ENCODE measurements at regions not wholly inside any gene's neighbourhood (a gene's known extent, or its start where the extent isn't known, plus 50 kb on each side); places are given as distances from the start of the nearest gene placed in this dataset.

DNA sequence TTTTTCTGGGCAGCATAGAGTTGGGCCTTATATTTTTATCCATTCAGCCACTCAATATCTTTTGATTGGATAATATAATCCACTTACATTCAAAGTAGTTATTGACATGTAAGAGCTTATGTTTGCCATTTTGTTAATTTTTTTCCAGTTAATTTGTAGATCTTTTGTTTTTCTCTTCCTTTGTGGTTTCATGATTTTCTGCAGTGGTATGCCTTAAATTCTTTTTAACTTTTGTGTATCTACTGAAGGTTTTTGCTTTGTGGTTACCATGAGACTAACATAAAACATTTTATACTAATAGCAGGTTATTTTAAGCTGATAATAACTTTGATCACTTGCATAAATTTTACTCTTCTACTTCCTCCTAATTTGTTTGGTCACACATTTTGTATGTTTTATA lies 140.8 kb upstream of the GATB start:
- no peak for ATAC-seq
- ChIA-PET RAD21 (ENCODE audit: low non-redundant PET in 1 of 2, low total read pairs in 2 of 2, uncharacterized antibody in 2 of 2, unreplicated experiment in 2 of 2) (no interaction called here), POLR2A (no interaction called here), CTCF (no interaction called here)
- H3K27ac ChIP-seq (ENCODE audit: low read depth, low read length) = no peak overlapping the region
- H3K9me3 ChIP-seq (ENCODE audit: control insufficient read depth in 1 of 2, insufficient read depth in 1 of 2, low read depth in 1 of 2, low read length in 2 of 2) = no peaks in the 10 kb centered on the region
- no peak overlapping the region for H2AFZ ChIP-seq (ENCODE audit: low read depth, low read length, poor library complexity, severe bottlenecking)
- H3K79me2 ChIP-seq (ENCODE audit: insufficient read depth, low read length) = no peaks in the 10 kb centered on the region
- no peak for DNase-seq (ENCODE audit: low read depth, low spot score)
- no peaks in the 10 kb centered on the region for H4K20me1 ChIP-seq (ENCODE audit: insufficient read depth)
- no peak overlapping the region for H3K4me3 ChIP-seq (replicated peaks in 1 of 2; ENCODE audit: low read depth in 1 of 2, low read length in 2 of 2)
- H3K9ac ChIP-seq (ENCODE audit: low read length) = no peak overlapping the region
- H3K27me3 ChIP-seq (ENCODE audit: insufficient read depth, low read length) = no peaks in the 10 kb centered on the region
- no peak overlapping the region for H3K4me2 ChIP-seq (ENCODE audit: low read length)
- H3K4me1 ChIP-seq (ENCODE audit: control insufficient read depth in 1 of 2, insufficient read depth in 2 of 2, low read length in 2 of 2) = no peaks in the 10 kb centered on the region
- intact Hi-C loops (cut with micrococcal nuclease) = no loop called here
- BruUV-seq (replicated peaks) = no TSS peak
- H3K36me3 ChIP-seq (ENCODE audit: control insufficient read depth in 1 of 2, insufficient read depth in 2 of 2, low read length in 2 of 2) = no peaks in the 10 kb centered on the region
- TF ChIP-seq SRF (IDR thresholded peaks at IDR 0.05; ENCODE audit: low read depth) (no peak), CBX3 (IDR thresholded peaks at IDR 0.05; ENCODE audit: low read depth) (no peak), POLR2A (IDR thresholded peaks at IDR 0.05; ENCODE audit: borderline replicate concordance, extremely low read depth, insufficient read depth, insufficient read length) (no peak), JUND (IDR thresholded peaks at IDR 0.05) (no peak), TCF7L2 (IDR thresholded peaks at IDR 0.05; ENCODE audit: borderline replicate concordance, extremely low read depth, insufficient read depth, insufficient read length) (no peak), ZFX (IDR thresholded peaks at IDR 0.05) (no peak), SIN3A (IDR thresholded peaks at IDR 0.05; ENCODE audit: low read depth) (no peak), ZNF274 (IDR thresholded peaks at IDR 0.05; ENCODE audit: low read depth, low read length) (no peak)
- TF ChIP-seq, protein P1, sequence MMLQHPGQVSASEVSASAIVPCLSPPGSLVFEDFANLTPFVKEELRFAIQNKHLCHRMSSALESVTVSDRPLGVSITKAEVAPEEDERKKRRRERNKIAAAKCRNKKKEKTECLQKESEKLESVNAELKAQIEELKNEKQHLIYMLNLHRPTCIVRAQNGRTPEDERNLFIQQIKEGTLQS (IDR thresholded peaks at IDR 0.05) = no peak
- TF ChIP-seq, protein P2, sequence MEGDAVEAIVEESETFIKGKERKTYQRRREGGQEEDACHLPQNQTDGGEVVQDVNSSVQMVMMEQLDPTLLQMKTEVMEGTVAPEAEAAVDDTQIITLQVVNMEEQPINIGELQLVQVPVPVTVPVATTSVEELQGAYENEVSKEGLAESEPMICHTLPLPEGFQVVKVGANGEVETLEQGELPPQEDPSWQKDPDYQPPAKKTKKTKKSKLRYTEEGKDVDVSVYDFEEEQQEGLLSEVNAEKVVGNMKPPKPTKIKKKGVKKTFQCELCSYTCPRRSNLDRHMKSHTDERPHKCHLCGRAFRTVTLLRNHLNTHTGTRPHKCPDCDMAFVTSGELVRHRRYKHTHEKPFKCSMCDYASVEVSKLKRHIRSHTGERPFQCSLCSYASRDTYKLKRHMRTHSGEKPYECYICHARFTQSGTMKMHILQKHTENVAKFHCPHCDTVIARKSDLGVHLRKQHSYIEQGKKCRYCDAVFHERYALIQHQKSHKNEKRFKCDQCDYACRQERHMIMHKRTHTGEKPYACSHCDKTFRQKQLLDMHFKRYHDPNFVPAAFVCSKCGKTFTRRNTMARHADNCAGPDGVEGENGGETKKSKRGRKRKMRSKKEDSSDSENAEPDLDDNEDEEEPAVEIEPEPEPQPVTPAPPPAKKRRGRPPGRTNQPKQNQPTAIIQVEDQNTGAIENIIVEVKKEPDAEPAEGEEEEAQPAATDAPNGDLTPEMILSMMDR (IDR thresholded peaks at IDR 0.05 in 2 of 3, conservative IDR thresholded peaks at IDR 0.05 in 1 of 3; ENCODE audit: borderline replicate concordance in 1 of 3, insufficient read depth in 1 of 3, low read depth in 2 of 3, low read length in 2 of 3) = no peak
- TF ChIP-seq, protein P3, sequence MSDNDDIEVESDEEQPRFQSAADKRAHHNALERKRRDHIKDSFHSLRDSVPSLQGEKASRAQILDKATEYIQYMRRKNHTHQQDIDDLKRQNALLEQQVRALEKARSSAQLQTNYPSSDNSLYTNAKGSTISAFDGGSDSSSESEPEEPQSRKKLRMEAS (IDR thresholded peaks at IDR 0.05) = no peak
- TF ChIP-seq, protein P4, sequence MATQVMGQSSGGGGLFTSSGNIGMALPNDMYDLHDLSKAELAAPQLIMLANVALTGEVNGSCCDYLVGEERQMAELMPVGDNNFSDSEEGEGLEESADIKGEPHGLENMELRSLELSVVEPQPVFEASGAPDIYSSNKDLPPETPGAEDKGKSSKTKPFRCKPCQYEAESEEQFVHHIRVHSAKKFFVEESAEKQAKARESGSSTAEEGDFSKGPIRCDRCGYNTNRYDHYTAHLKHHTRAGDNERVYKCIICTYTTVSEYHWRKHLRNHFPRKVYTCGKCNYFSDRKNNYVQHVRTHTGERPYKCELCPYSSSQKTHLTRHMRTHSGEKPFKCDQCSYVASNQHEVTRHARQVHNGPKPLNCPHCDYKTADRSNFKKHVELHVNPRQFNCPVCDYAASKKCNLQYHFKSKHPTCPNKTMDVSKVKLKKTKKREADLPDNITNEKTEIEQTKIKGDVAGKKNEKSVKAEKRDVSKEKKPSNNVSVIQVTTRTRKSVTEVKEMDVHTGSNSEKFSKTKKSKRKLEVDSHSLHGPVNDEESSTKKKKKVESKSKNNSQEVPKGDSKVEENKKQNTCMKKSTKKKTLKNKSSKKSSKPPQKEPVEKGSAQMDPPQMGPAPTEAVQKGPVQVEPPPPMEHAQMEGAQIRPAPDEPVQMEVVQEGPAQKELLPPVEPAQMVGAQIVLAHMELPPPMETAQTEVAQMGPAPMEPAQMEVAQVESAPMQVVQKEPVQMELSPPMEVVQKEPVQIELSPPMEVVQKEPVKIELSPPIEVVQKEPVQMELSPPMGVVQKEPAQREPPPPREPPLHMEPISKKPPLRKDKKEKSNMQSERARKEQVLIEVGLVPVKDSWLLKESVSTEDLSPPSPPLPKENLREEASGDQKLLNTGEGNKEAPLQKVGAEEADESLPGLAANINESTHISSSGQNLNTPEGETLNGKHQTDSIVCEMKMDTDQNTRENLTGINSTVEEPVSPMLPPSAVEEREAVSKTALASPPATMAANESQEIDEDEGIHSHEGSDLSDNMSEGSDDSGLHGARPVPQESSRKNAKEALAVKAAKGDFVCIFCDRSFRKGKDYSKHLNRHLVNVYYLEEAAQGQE (IDR thresholded peaks at IDR 0.05; ENCODE audit: low read depth) = no peak
- H3K9me2 ChIP-seq (ENCODE audit: insufficient read depth) = no peaks in the 10 kb centered on the region
